ENCODE measurements at regions not wholly inside any gene's neighbourhood (a gene's known extent, or its start where the extent isn't known, plus 50 kb on each side); places are given as distances from the start of the nearest gene placed in this dataset.
A peak's percentile ranks its signal among the peaks of the same experiment; 100 is the strongest.

- no TSS peak for BruUV-seq (replicated peaks)
- intact Hi-C loops (cut with micrococcal nuclease; ENCODE audit: unreplicated experiment) = loop anchor here (2.0 kb wide), 2 partner anchors 515 to 1347 kb away; no protein-coding TSS in a partner anchor
- Histone ChIP-seq H3K27ac (ENCODE audit: control insufficient read depth, insufficient read depth) (no peak overlapping the region), H3K9ac (ENCODE audit: control insufficient read depth, insufficient read depth, low read length) (no peak overlapping the region), H3K4me2 (ENCODE audit: control insufficient read depth, insufficient read depth) (no peak overlapping the region), H3K4me1 (ENCODE audit: control insufficient read depth, insufficient read depth, low read length) (no peaks in the 10 kb centered on the region), H3K9me3 (replicated peaks; ENCODE audit: control insufficient read depth, insufficient read depth, low read length) (no peaks in the 10 kb centered on the region), H4K20me1 (ENCODE audit: control insufficient read depth, insufficient read depth) (no peaks in the 10 kb centered on the region), H3K36me3 (ENCODE audit: control insufficient read depth in 2 of 2, insufficient read depth in 2 of 2, low read length in 1 of 2) (no peaks in the 10 kb centered on the region), H3K27me3 (replicated peaks in 1 of 2; ENCODE audit: control insufficient read depth in 2 of 2, insufficient read depth in 2 of 2, low read length in 1 of 2) (no peaks in the 10 kb centered on the region), H3K4me3 (no peak overlapping the region), H2AFZ (ENCODE audit: control insufficient read depth, low read depth, low read length) (no peak overlapping the region), H3K79me2 (ENCODE audit: control insufficient read depth, insufficient read depth, low read length) (no peaks in the 10 kb centered on the region)
- SMC1A ChIA-PET (ENCODE audit: uncharacterized antibody, unreplicated experiment) = interaction anchor here (0.8 to 1.6 kb wide), 6 partner anchors 13 to 1350 kb away, joined by 3 to 5 read pairs (median 3); no protein-coding TSS in a partner anchor
- POLR2A ChIA-PET = no interaction called here
- CTCF ChIA-PET = interaction anchor here (0.6 to 2.6 kb wide), 15 partner anchors 8 to 1721 kb away, joined by 3 to 9 read pairs (median 4); no protein-coding TSS in a partner anchor
- in situ Hi-C loops (cut with MboI) = loop anchor here (25.0 kb wide), 1 partner anchor 1360 kb away; no protein-coding TSS in a partner anchor
- ATAC-seq (peak; percentile 66; the same call in 2 of the 3 replicates), DNase-seq (ENCODE audit: low read depth, low spot score) (no peak), FAIRE-seq (no peak)
- RAD21 ChIA-PET (ENCODE audit: unreplicated experiment) = interaction anchor here (1.0 to 1.8 kb wide), 4 partner anchors 168 to 1720 kb away, joined by 3 to 4 read pairs (median 4); no protein-coding TSS in a partner anchor
- peak; percentile 28; the same call in 1 of the 2 replicates for TF ChIP-seq SMC3 (IDR thresholded peaks at IDR 0.05; ENCODE audit: borderline replicate concordance, low read length)
- no peak for TF ChIP-seq MYB (IDR thresholded peaks at IDR 0.05; ENCODE audit: borderline replicate concordance, low read depth, low read length)
- peak; percentile 61; the same call in 1 of the 2 replicates for TF ChIP-seq ZNF384 (IDR thresholded peaks at IDR 0.05; ENCODE audit: borderline replicate concordance, low read depth, low read length)
- peak; percentile 27 to 48 (median 30); a peak in 4 of 6 replicates for TF ChIP-seq CTCF (IDR thresholded peaks at IDR 0.05 in 2 of 3, conservative IDR thresholded peaks at IDR 0.05 in 1 of 3; ENCODE audit: control insufficient read depth in 2 of 3, extremely low read depth in 1 of 3, insufficient read depth in 1 of 3, low read depth in 3 of 3, low read length in 3 of 3)
- TF ChIP-seq RCOR1 (conservative IDR thresholded peaks at IDR 0.05; ENCODE audit: low read depth, low read length) = no peak
- TF ChIP-seq RAD21 (IDR thresholded peaks at IDR 0.05; ENCODE audit: insufficient read depth, low read depth, low read length) = peak; percentile 77
- 10% methylated on average over 4 of the region's 4 CpGs for WGBS (ENCODE audit: insufficient coverage, insufficient replicate concordance, low lambda C conversion rate, missing lambda C conversion rate)
Measured at GRCh38 chr4:44927399-44928380, 201.3 kb upstream of the GNPDA2 start.

Measured in GM12878 (cell line).